Retinal pigment epithelial cell (primary cell): ENCODE measurements at regions not wholly inside any gene's neighbourhood (a gene's known extent, or its start where the extent isn't known, plus 50 kb on each side); places are given as distances from the start of the nearest gene placed in this dataset.

Experiments
- DNase-seq: peaks from one replicate; pipeline ENCODE4 v3.0.0-alpha.2; 2010; ENCODE audit warnings: low read depth
- H3K4me3 ChIP-seq: 2 replicates; pipeline ENCODE4 v1.5.1; 2011; ENCODE audit warnings: mild to moderate bottlenecking, low read length, control low read depth, moderate library complexity
- CTCF ChIP-seq: conservative IDR thresholded peaks from 2 replicates; pipeline ENCODE4 v1.5.1; 2011; ENCODE audit warnings: low read depth, low read length, control low read depth, inconsistent platforms

GRCh38 chr5:91240175-91240574 is 142.9 kb downstream of the ARRDC3 start:
- no peak overlapping the region for H3K4me3 ChIP-seq
- no peak for TF ChIP-seq CTCF
- DNase-seq = no peak

- no peak overlapping the region for H3K4me3 ChIP-seq
- DNase-seq = no peak
- no peak for TF ChIP-seq CTCF
Observed at GRCh38 chr5:91235271-91235694, 147.8 kb downstream of the ARRDC3 start.

- H3K4me3 ChIP-seq = no peak overlapping the region
- no peak for DNase-seq
- no peak for TF ChIP-seq CTCF
Observed at GRCh38 chr5:91232523-91232922, 150.6 kb downstream of the ARRDC3 start.

GRCh38 chr5:91229031-91229727 is 153.9 kb downstream of the ARRDC3 start:
- H3K4me3 ChIP-seq = no peak overlapping the region
- no peak for DNase-seq
- TF ChIP-seq CTCF = no peak

- no peak for TF ChIP-seq CTCF
- H3K4me3 ChIP-seq = no peak overlapping the region
- DNase-seq = no peak
Observed at GRCh38 chr5:91228188-91228587, 154.9 kb downstream of the ARRDC3 start.

GRCh38 chr5:91225848-91226686 is 157.1 kb downstream of the ARRDC3 start:
- H3K4me3 ChIP-seq = no peak overlapping the region
- no peak for DNase-seq
- TF ChIP-seq CTCF = peak; percentile 46

- TF ChIP-seq CTCF = no peak
- no peak for DNase-seq
- H3K4me3 ChIP-seq = no peak overlapping the region
Observed at GRCh38 chr5:91224969-91225368, 158.1 kb downstream of the ARRDC3 start.
